H7 (cell line): ENCODE measurements at regions not wholly inside any gene's neighbourhood (a gene's known extent, or its start where the extent isn't known, plus 50 kb on each side); places are given as distances from the start of the nearest gene placed in this dataset.
"Not testable (repeated sequence)": the region's sequence is repeated elsewhere in the genome, so short reads cannot be mapped to it uniquely, and the experiment has no call there.

Experiments
- DNase-seq: peaks from one replicate; pipeline ENCODE4 v3.0.0; 2012
- H3K27me3 ChIP-seq: 2 replicates; pipeline ENCODE4 v1.6.0; 2011; ENCODE audit warnings: mild to moderate bottlenecking, low read length; ENCODE audit not compliant: control insufficient read depth, insufficient read depth
- H3K36me3 ChIP-seq: replicated peaks from 2 replicates; pipeline ENCODE4 v1.5.1; 2011; ENCODE audit warnings: low read length; ENCODE audit not compliant: control insufficient read depth, insufficient read depth
- H3K4me3 ChIP-seq: 2 replicates; pipeline ENCODE4 v1.5.1; 2011; ENCODE audit warnings: low read depth, mild to moderate bottlenecking, control low read depth, low read length, moderate library complexity; ENCODE audit not compliant: insufficient read depth

DNA sequence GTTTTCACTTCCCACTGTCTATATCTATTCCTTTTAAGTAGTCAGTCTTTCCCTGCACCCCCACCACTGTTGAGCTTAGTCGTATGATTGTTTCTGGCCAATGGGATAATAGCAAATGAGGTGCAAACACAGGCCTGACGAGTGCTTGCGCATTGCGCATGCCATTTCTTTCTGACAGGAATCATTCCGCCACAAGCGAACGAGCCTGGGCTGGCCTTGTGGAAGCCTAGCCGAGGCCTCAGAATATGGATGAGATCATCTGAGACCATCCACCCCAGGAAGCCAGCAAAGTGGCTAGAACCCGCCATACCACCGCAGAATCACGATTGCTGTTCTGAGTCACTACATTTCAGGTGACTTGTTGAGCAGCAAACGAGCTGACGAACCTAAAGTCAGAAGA is 52.2 kb upstream of the PRL start:
- Histone ChIP-seq H3K4me3 (no peak overlapping the region), H3K36me3 (no peaks in the 10 kb centered on the region), H3K27me3 (no peaks in the 10 kb centered on the region)
- no peak for DNase-seq

DNA sequence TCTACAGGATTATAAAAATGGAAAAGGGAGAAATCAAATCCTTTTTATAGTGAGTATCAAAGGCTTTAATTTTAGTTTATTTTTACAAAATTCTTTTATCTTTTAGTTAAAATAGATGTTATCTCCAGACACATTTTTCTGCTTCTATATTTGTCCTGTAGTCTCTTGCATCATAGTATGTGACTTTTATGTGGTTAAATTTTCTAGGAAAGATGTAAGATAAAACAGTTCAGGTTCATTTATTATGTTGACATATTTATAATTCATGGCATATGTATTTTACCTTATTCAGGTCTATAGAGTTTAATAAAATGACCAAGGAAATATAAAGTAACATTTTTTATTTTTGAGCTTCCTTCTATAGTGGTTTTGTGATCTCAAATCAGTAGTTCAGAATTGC is 52.7 kb upstream of the PRL start:
- DNase-seq, result no peak
- H3K27me3 ChIP-seq, result no peaks in the 10 kb centered on the region
- no peak overlapping the region for H3K4me3 ChIP-seq
- H3K36me3 ChIP-seq, result no peaks in the 10 kb centered on the region

DNA sequence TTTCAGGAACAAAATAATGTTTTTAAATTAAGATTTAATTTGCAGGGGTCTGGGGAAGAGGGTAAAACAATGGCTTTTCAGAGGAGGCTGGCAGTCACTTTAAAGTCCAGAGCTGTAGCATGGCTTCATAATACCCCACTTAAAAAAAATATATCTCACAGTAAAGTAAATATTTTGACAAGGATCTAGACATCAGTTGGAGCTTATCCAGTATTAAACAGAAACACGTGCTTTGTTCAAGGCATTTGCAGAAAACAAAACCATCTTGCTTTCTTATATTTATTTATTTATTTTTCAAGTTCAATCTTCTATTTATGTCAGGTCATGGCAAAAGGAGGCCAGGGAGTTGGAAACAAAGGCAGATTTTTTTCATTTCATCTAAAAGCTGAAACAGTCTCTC is 53.3 kb upstream of the PRL start:
- Histone ChIP-seq H3K4me3 (no peak overlapping the region), H3K27me3 (no peaks in the 10 kb centered on the region)

DNA sequence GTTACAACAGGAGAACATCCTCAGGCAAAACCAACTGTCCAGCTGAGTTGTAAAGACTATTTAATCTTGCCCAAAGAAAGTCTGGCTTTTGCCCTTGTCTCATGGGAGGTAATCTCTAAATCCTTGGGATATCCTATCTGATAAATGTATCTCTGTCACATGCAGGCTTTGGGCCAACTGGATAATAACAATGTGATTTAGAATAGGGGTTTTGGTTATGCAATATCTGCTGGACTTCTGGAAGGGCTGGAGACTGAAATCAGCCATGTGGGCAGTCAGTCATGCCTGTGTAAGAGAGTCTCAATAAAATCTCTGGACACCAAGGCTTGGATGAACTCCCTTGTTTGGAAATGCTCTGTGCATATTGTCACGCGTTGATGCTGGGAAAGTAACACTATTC is 56.3 kb upstream of the PRL start:
- H3K27me3 ChIP-seq, result no peaks in the 10 kb centered on the region
- no peak for DNase-seq
- H3K36me3 ChIP-seq, result no peaks in the 10 kb centered on the region
- H3K4me3 ChIP-seq, result no peak overlapping the region

More for the DNA sequence above, 53.3 kb upstream of the PRL start:
- no peak for DNase-seq
- no peaks in the 10 kb centered on the region for H3K36me3 ChIP-seq

GRCh38 chr6:22356362-22356940 is 59.6 kb upstream of the PRL start:
- Histone ChIP-seq H3K27me3 (no peaks in the 10 kb centered on the region), H3K4me3 (no peak overlapping the region), H3K36me3 (no peaks in the 10 kb centered on the region)
- no peak for DNase-seq

DNA sequence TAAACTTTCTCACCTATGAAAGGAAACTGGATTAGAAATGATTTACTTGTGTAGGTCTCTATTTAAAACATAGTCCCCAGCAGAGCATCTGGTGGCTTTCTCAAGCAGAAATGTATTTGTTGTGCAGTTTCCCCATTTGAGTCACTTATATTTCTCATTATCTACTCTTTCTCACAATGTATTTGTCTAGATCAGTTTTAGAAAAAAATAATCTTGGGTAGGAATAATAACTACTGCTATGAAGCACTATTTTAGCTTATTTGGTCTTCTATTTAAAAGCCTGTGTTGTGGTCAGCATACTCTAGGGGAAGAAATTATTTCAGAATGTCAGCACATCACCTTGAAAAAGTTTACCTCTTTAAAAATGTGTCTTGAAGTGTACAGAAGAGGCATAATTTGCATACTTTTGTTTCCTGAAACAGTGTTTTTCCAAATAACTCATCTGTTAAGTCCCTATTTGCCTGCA is 60.9 kb upstream of the PRL start:
- DNase-seq, result no peak
- no peaks in the 10 kb centered on the region for H3K27me3 ChIP-seq
- no peaks in the 10 kb centered on the region for H3K36me3 ChIP-seq
- no peak overlapping the region for H3K4me3 ChIP-seq

GRCh38 chr6:22361576-22361975 is 64.7 kb upstream of the PRL start:
- H3K36me3 ChIP-seq, result no peaks in the 10 kb centered on the region
- no peaks in the 10 kb centered on the region for H3K27me3 ChIP-seq
- no peak for DNase-seq
- H3K4me3 ChIP-seq, result no peak overlapping the region

DNA sequence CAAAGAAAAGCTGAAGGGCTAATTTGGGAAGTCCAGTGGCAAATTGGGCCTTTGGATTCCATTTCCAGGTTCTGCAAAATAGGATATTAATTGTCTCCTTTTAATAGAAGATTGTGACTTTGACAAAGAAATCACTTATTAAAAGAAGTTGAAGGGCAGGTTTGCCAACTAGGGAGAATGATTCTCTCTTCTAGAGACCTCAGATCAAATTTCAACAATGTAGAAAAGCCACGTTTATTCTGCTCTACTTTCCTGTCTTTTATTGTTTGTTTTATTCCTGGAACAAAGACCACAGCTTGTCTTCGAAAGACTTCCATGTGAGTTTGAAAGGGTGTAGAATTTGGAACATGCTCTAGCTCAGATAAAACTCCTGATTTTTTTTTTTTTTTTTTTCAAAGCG is 65.5 kb upstream of the PRL start:
- no peaks in the 10 kb centered on the region for H3K27me3 ChIP-seq
- DNase-seq, result no peak
- H3K36me3 ChIP-seq, result no peaks in the 10 kb centered on the region
- H3K4me3 ChIP-seq, result no peak overlapping the region

DNA sequence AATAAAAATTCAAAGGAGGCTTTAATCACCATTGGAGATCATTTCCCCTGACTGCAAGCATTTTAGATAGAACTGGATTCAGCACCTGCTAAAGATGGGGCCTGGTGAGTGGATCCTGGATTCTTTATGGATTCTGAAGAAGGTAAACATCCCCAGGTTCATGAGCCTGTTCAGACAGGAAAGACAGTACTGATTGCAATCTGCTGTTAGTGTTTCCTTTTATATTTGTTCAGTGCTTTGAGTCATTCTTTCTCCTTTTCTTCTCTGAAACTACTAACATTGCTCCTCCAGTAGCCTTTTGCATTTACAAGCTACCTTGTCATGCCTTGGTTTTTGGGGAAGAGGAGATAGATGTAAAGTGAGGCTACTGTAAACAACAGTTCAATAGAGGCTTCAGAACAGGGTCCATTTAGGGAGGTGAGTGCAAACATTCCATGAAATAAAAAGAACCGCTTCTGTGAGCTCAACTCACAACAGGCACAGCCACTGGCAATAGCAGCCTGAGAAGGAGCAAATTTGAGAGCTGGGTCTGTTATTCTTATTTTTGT is 66.4 kb upstream of the PRL start:
- Histone ChIP-seq H3K36me3 (no peaks in the 10 kb centered on the region), H3K27me3 (no peaks in the 10 kb centered on the region), H3K4me3 (no peak overlapping the region)
- DNase-seq, result no peak

GRCh38 chr6:22363714-22364239 is 66.9 kb upstream of the PRL start:
- no peak for DNase-seq
- no peak overlapping the region for H3K4me3 ChIP-seq
- no peaks in the 10 kb centered on the region for H3K36me3 ChIP-seq
- H3K27me3 ChIP-seq, result no peaks in the 10 kb centered on the region

DNA sequence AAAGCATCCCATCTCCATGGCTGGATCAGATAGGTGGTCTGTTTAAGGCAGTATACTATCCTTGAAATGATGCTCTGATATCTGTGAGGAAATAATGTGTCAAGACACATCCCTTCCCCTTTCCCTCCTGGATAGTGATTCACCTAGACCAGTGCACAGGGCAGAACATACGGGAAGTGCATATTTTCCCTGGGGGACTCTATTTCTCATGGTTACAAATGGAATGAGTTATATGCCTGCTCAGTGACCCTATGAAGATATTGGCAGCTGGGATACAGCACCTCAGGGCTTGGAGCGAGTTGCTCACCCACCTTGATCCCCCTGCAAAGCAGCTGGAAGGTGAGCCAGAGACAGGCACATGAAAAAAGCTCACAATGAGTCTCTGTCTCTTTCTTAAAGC is 67.5 kb upstream of the PRL start:
- DNase-seq, result no peak
- Histone ChIP-seq H3K27me3 (no peaks in the 10 kb centered on the region), H3K36me3 (no peaks in the 10 kb centered on the region), H3K4me3 (no peak overlapping the region)

GRCh38 chr6:22366214-22366613 is 69.4 kb upstream of the PRL start:
- no peak for DNase-seq
- no peak overlapping the region for H3K4me3 ChIP-seq
- H3K27me3 ChIP-seq, result no peaks in the 10 kb centered on the region
- H3K36me3 ChIP-seq, result no peaks in the 10 kb centered on the region

DNA sequence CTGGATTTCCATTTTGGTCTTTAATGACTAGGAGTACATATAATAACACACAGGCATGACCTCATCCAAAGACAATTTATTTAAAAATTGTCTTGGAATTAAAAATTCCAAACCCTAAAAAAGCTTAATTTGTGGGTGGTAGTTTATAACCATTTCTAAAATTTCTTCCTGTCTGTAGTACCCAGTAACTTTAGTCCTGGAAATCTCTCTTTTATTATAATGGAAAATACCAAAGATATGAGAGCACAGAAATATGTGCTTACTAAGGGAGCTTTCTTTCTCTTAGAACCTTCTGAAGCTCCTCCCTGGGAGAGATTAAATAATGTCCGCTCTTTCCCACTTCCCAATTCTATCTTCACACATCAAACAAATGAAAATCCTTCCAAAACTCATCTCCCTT is 70.5 kb upstream of the PRL start:
- Histone ChIP-seq H3K4me3 (no peak overlapping the region), H3K36me3 (no peaks in the 10 kb centered on the region), H3K27me3 (no peaks in the 10 kb centered on the region)
- no peak for DNase-seq

- H3K27me3 ChIP-seq, result no peaks in the 10 kb centered on the region
- DNase-seq, result no peak
- no peak overlapping the region for H3K4me3 ChIP-seq
- no peaks in the 10 kb centered on the region for H3K36me3 ChIP-seq
Measured at GRCh38 chr6:22368794-22369193, 72.0 kb upstream of the PRL start.

DNA sequence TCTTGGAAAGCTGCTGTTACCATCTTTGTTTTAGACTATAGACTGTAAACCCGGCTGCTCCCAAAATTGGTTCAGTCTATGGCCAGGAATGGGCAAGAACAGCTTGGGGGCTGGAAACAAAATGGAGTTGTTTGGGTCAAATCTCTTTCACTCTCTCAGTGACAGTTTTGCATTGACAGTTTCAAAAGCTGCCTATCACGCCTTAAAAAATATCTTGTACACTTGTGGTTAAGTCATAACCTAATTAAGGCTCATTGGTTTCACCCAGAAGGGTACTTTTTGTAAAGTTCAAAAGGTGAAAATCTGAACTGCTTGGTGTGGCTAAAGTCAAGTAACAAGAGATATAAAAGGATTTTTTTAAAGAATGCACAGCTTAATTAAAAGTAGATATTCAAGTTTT is 76.1 kb upstream of the PRL start:
- H3K36me3 ChIP-seq, result no peaks in the 10 kb centered on the region
- H3K4me3 ChIP-seq, result no peak overlapping the region
- no peaks in the 10 kb centered on the region for H3K27me3 ChIP-seq
- no peak for DNase-seq

GRCh38 chr6:22374950-22375349 is 78.1 kb upstream of the PRL start:
- H3K36me3 ChIP-seq, H3K27me3 ChIP-seq, DNase-seq, H3K4me3 ChIP-seq: not testable (repeated sequence)
